Lower leg skin (tissue), 4 donors: ENCODE measurements at regions not wholly inside any gene's neighbourhood (a gene's known extent, or its start where the extent isn't known, plus 50 kb on each side); places are given as distances from the start of the nearest gene placed in this dataset.

ENCODE experiments used
- DNase-seq, 2 donors: peaks; one replicate each; pipeline ENCODE4 v3.0.0-alpha.2; 2019; ENCODE audit warnings: low spot score in 2 of 2
- H3K4me3 ChIP-seq: fragments of 200-600 bp; sonication (generic); 2 replicates; pipeline ENCODE4 v1.5.1; 2017; ENCODE audit warnings: mild to moderate bottlenecking, low read depth; ENCODE audit not compliant: poor library complexity, severe bottlenecking
- CTCF ChIP-seq, 3 donors: fragments of 450-650 bp; IDR thresholded peaks; one replicate each; pipeline ENCODE4 v1.5.1; 2016; ENCODE audit warnings: antibody characterized with exemption in 3 of 3, mild to moderate bottlenecking in 3 of 3, moderate library complexity in 2 of 3
- POLR2A ChIP-seq, 2 donors: fragments of 450-650 bp; IDR thresholded peaks; one replicate each; pipeline ENCODE4 v1.6.1; 2016 to 2017; ENCODE audit warnings: antibody characterized with exemption in 2 of 2, mild to moderate bottlenecking in 1 of 2, moderate library complexity in 1 of 2
- WGBS, 2 donors: methylation state at CpG; one replicate each; pipeline ENCODE4 v1.1.5; 2018; 5-methylcytosine and 5-hydroxymethylcytosine counted together
- intact Hi-C: fragments of 100-400 bp; cut with DNase I; formaldehyde crosslinking; loops from one replicate; pipeline ENCODE4 v1.15.0; 2023; ENCODE audit warnings: low total_unique reads

- intact Hi-C loops: no loop called here
- H3K4me3 ChIP-seq: no peak overlapping the region
- no peak for TF ChIP-seq CTCF (IDR thresholded peaks at IDR 0.05)
- TF ChIP-seq POLR2A (IDR thresholded peaks at IDR 0.05): no peak
- DNase-seq: no peak
- WGBS, 2 donors: 74 to 80% methylated on average over 4 of the region's 4 CpGs
These were observed 246.7 kb upstream of the MARCKS start for GRCh38 chr6:113610377-113610988.

- H3K4me3 ChIP-seq: no peak overlapping the region
- DNase-seq: no peak
- TF ChIP-seq CTCF (IDR thresholded peaks at IDR 0.05) (no peak), POLR2A (IDR thresholded peaks at IDR 0.05) (no peak)
- WGBS, 2 donors: 85% methylated on average over 5 of the region's 5 CpGs
- intact Hi-C loops: no loop called here
These were observed 240.4 kb upstream of the MARCKS start for GRCh38 chr6:113616701-113617274.

GRCh38 chr6:113619077-113619476, 238.1 kb upstream of the MARCKS start:
- intact Hi-C loops: no loop called here
- TF ChIP-seq POLR2A (IDR thresholded peaks at IDR 0.05) (no peak), CTCF (IDR thresholded peaks at IDR 0.05) (no peak)
- H3K4me3 ChIP-seq: no peak overlapping the region
- 83 to 84% methylated on average over 4 of the region's 4 CpGs for WGBS, 2 donors
- no peak for DNase-seq

GRCh38 chr6:113620386-113620785, 236.8 kb upstream of the MARCKS start:
- no peak overlapping the region for H3K4me3 ChIP-seq
- no peak for DNase-seq
- intact Hi-C loops: no loop called here
- 26 to 33% methylated on average over 2 of the region's 2 CpGs for WGBS, 2 donors
- TF ChIP-seq CTCF (IDR thresholded peaks at IDR 0.05): no peak
- TF ChIP-seq POLR2A (IDR thresholded peaks at IDR 0.05): no peak

GRCh38 chr6:113622254-113622653, 234.9 kb upstream of the MARCKS start:
- no peak for TF ChIP-seq CTCF (IDR thresholded peaks at IDR 0.05)
- no peak for TF ChIP-seq POLR2A (IDR thresholded peaks at IDR 0.05)
- WGBS, 2 donors: 73 to 94% methylated on average over 5 of the region's 5 CpGs
- intact Hi-C loops: no loop called here
- DNase-seq: no peak
- no peak overlapping the region for H3K4me3 ChIP-seq

GRCh38 chr6:113623129-113623528, 234.0 kb upstream of the MARCKS start:
- no peak for DNase-seq
- intact Hi-C loops: no loop called here
- no peak overlapping the region for H3K4me3 ChIP-seq
- TF ChIP-seq CTCF (IDR thresholded peaks at IDR 0.05): no peak
